GM23248 (cell line): ENCODE measurements at regions not wholly inside any gene's neighbourhood (a gene's known extent, or its start where the extent isn't known, plus 50 kb on each side); places are given as distances from the start of the nearest gene placed in this dataset.
A peak's percentile ranks its signal among the peaks of the same experiment; 100 is the strongest.

Experiments
- DNase-seq: peaks from one replicate; pipeline ENCODE4 v3.0.0-alpha.2; 2015
- H2AFZ ChIP-seq: fragments of 200-600 bp; sonication (generic); 2 replicates; pipeline ENCODE4 v1.6.1; 2016; ENCODE audit warnings: antibody characterized with exemption
- H3F3A ChIP-seq: fragments of 200-600 bp; sonication (generic); 2 replicates; pipeline ENCODE4 v1.6.1; 2016; ENCODE audit warnings: mild to moderate bottlenecking, antibody characterized with exemption, mixed run types; ENCODE audit not compliant: insufficient read depth
- H3K27ac ChIP-seq: fragments of 200-600 bp; sonication (generic); 2 replicates; pipeline ENCODE4 v1.5.1; 2016; ENCODE audit warnings: mild to moderate bottlenecking
- H3K27me3 ChIP-seq: fragments of 200-600 bp; sonication (generic); replicated peaks from 2 replicates; pipeline ENCODE4 v1.6.1; 2016; ENCODE audit warnings: mild to moderate bottlenecking; ENCODE audit not compliant: insufficient read depth
- H3K36me3 ChIP-seq: fragments of 200-600 bp; sonication (generic); 2 replicates; pipeline ENCODE4 v1.6.1; 2016; ENCODE audit warnings: low read depth, mild to moderate bottlenecking
- H3K4me1 ChIP-seq: fragments of 200-600 bp; sonication (generic); 2 replicates; pipeline ENCODE4 v1.6.1; 2016; ENCODE audit warnings: mild to moderate bottlenecking; ENCODE audit not compliant: insufficient read depth
- H3K4me2 ChIP-seq: fragments of 200-600 bp; sonication (generic); one replicate; pipeline ENCODE4 v1.6.1; 2016; ENCODE audit warnings: mild to moderate bottlenecking; ENCODE audit not compliant: unreplicated experiment
- H3K4me3 ChIP-seq: fragments of 200-600 bp; sonication (generic); 2 replicates; pipeline ENCODE4 v1.5.1; 2016; ENCODE audit warnings: mild to moderate bottlenecking
- H3K79me2 ChIP-seq: fragments of 200-600 bp; sonication (generic); 2 replicates; pipeline ENCODE4 v1.6.1; 2016; ENCODE audit warnings: mild to moderate bottlenecking; ENCODE audit not compliant: insufficient read depth
- H3K9ac ChIP-seq: fragments of 200-600 bp; sonication (generic); 2 replicates; pipeline ENCODE4 v1.6.1; 2016; ENCODE audit warnings: mild to moderate bottlenecking
- H3K9me2 ChIP-seq: fragments of 200-600 bp; sonication (generic); 2 replicates; pipeline ENCODE4 v1.6.1; 2016; ENCODE audit warnings: mixed run types, mild to moderate bottlenecking, moderate library complexity; ENCODE audit not compliant: insufficient read depth
- H3K9me3 ChIP-seq: fragments of 200-600 bp; sonication (generic); one replicate; pipeline ENCODE4 v1.6.1; 2017; ENCODE audit warnings: low read depth
- H4K20me1 ChIP-seq: fragments of 200-600 bp; sonication (generic); 2 replicates; pipeline ENCODE4 v1.6.0; 2016; ENCODE audit not compliant: insufficient read depth
- EZH2 ChIP-seq: fragments of 200-600 bp; sonication (generic); IDR thresholded peaks from 2 replicates; pipeline ENCODE4 v1.6.1; 2018; ENCODE audit warnings: antibody characterized with exemption, mild to moderate bottlenecking; ENCODE audit not compliant: insufficient read depth, poor library complexity, severe bottlenecking
- EZH2phosphoT487 ChIP-seq: fragments of 200-600 bp; sonication (generic); IDR thresholded peaks from 2 replicates; pipeline ENCODE4 v1.6.1; 2018; ENCODE audit warnings: antibody characterized with exemption, moderate library complexity, mild to moderate bottlenecking, low read depth; ENCODE audit not compliant: insufficient read depth
- WGBS, 2 experiments: methylation state at CpG; one replicate each; pipeline ENCODE4 v1.1.6; 2015 to 2017; ENCODE audit warnings: low lambda C conversion rate in 2 of 2, low coverage in 1 of 2; ENCODE audit errors: missing lambda C conversion rate in 2 of 2; 5-methylcytosine and 5-hydroxymethylcytosine counted together
- in situ Hi-C: fragments of 300-500 bp; cut with MboI; formaldehyde crosslinking; loops from 2 replicates; pipeline ENCODE4 v1.15.0; 2020

- H3K79me2 ChIP-seq, result no peaks in the 10 kb centered on the region
- no peaks in the 10 kb centered on the region for H3K9me2 ChIP-seq
- 23 to 29% methylated on average over 5 of the region's 5 CpGs for WGBS, 2 experiments
- H3K27me3 ChIP-seq, result 0 out of 2 replicates have a peak, but pooled peaks cover 4% of the 10 kb centered on the region
- H3K9ac ChIP-seq, result no peak overlapping the region
- H3K4me3 ChIP-seq, result no peak overlapping the region
- no peak overlapping the region for H3K27ac ChIP-seq
- no peaks in the 10 kb centered on the region for H4K20me1 ChIP-seq
- H3F3A ChIP-seq, result no peaks in the 10 kb centered on the region
- no peaks in the 10 kb centered on the region for H3K4me1 ChIP-seq
- no peak overlapping the region for H2AFZ ChIP-seq
- H3K36me3 ChIP-seq, result no peaks in the 10 kb centered on the region
- TF ChIP-seq EZH2phosphoT487 (no peak), EZH2 (no peak)
- DNase-seq, result no peak
- in situ Hi-C loops, result no loop called here
- no peaks in the 10 kb centered on the region for H3K9me3 ChIP-seq
- no peak overlapping the region for H3K4me2 ChIP-seq
Measured at GRCh38 chr6:125656287-125656870, 93.1 kb upstream of the HEY2 start.

GRCh38 chr6:125658136-125658535, 91.3 kb upstream of the HEY2 start:
- H3K4me1 ChIP-seq, result no peaks in the 10 kb centered on the region
- H3F3A ChIP-seq, result no peaks in the 10 kb centered on the region
- no peak for TF ChIP-seq EZH2phosphoT487
- no peak for TF ChIP-seq EZH2
- H3K9me2 ChIP-seq, result no peaks in the 10 kb centered on the region
- H3K9me3 ChIP-seq, result no peaks in the 10 kb centered on the region
- 14 to 17% methylated on average over 5 of the region's 5 CpGs for WGBS, 2 experiments
- H3K27me3 ChIP-seq, result 0 out of 2 replicates have a peak, but pooled peaks cover 4% of the 10 kb centered on the region
- no peaks in the 10 kb centered on the region for H4K20me1 ChIP-seq
- H3K4me3 ChIP-seq, result no peak overlapping the region
- H2AFZ ChIP-seq, result no peak overlapping the region
- H3K27ac ChIP-seq, result no peak overlapping the region
- H3K4me2 ChIP-seq, result no peak overlapping the region
- no peaks in the 10 kb centered on the region for H3K36me3 ChIP-seq
- no peak for DNase-seq
- no peak overlapping the region for H3K9ac ChIP-seq
- in situ Hi-C loops, result no loop called here
- H3K79me2 ChIP-seq, result no peaks in the 10 kb centered on the region

GRCh38 chr6:125658759-125659431, 90.5 kb upstream of the HEY2 start:
- Histone ChIP-seq H3K4me1 (no peaks in the 10 kb centered on the region), H3K9me2 (no peaks in the 10 kb centered on the region), H3K36me3 (no peaks in the 10 kb centered on the region), H3K4me3 (no peak overlapping the region), H3K9ac (no peak overlapping the region), H3K4me2 (no peak overlapping the region), H3K27ac (no peak overlapping the region), H3K79me2 (no peaks in the 10 kb centered on the region), H3F3A (no peaks in the 10 kb centered on the region), H3K27me3 (0 out of 2 replicates have a peak, but pooled peaks cover 4% of the 10 kb centered on the region), H3K9me3 (no peaks in the 10 kb centered on the region), H4K20me1 (no peaks in the 10 kb centered on the region), H2AFZ (no peak overlapping the region)
- WGBS, 2 experiments, result 20 to 21% methylated on average over 4 of the region's 4 CpGs
- no peak for TF ChIP-seq EZH2
- no peak for TF ChIP-seq EZH2phosphoT487
- peak; percentile 40 for DNase-seq
- in situ Hi-C loops, result no loop called here

GRCh38 chr6:125659887-125660286, 89.5 kb upstream of the HEY2 start:
- Histone ChIP-seq H2AFZ (no peak overlapping the region), H3K4me2 (no peak overlapping the region), H3K27me3 (0 out of 2 replicates have a peak, but pooled peaks cover 4% of the 10 kb centered on the region), H3F3A (no peaks in the 10 kb centered on the region), H3K4me1 (no peaks in the 10 kb centered on the region), H3K27ac (no peak overlapping the region), H3K4me3 (no peak overlapping the region), H3K9me2 (no peaks in the 10 kb centered on the region), H3K79me2 (no peaks in the 10 kb centered on the region), H4K20me1 (no peaks in the 10 kb centered on the region), H3K9ac (no peak overlapping the region), H3K36me3 (no peaks in the 10 kb centered on the region), H3K9me3 (no peaks in the 10 kb centered on the region)
- DNase-seq, result no peak
- in situ Hi-C loops, result no loop called here
- 24 to 36% methylated on average over 1 of the region's 1 CpG for WGBS, 2 experiments
- TF ChIP-seq EZH2phosphoT487, result no peak
- TF ChIP-seq EZH2, result no peak
